Adrenal gland (tissue), 9 donors: ENCODE measurements at regions not wholly inside any gene's neighbourhood (a gene's known extent, or its start where the extent isn't known, plus 50 kb on each side); places are given as distances from the start of the nearest gene placed in this dataset.
"Not testable (repeated sequence)": the region's sequence is repeated elsewhere in the genome, so short reads cannot be mapped to it uniquely, and the experiment has no call there.

ENCODE experiments used
- DNase-seq, 7 donors: peaks; one replicate each; pipeline ENCODE4 v3.0.0-alpha.2; 2019 to 2020
- H3K27ac ChIP-seq, 5 donors: fragments of 200-600 bp; sonication (generic) in 4 of 5; 1 replicate in 3 of 5; 2 replicates in 2 of 5; pipeline versions ENCODE4 v1.5.1 to v1.8.0; 2016 to 2020; ENCODE audit warnings: mild to moderate bottlenecking in 1 of 5
- H3K27me3 ChIP-seq: fragments of 200-600 bp; 2 replicates; pipeline ENCODE4 v1.8.0; 2021
- H3K36me3 ChIP-seq, 2 donors: fragments of 200-600 bp; replicated peaks in 1 of 2; 1 replicate in 1 of 2; 2 replicates in 1 of 2; pipeline versions ENCODE4 v1.5.1 to v1.8.0; 2018 to 2022
- H3K4me1 ChIP-seq, 2 donors: fragments of 200-600 bp; replicated peaks in 1 of 2; 1 replicate in 1 of 2; 2 replicates in 1 of 2; pipeline versions ENCODE4 v1.5.1 to v1.8.0; 2018 to 2021
- H3K4me3 ChIP-seq, 4 donors: fragments of 200-600 bp; sonication (generic) in 3 of 4; one replicate each; pipeline ENCODE4 v1.5.1; 2016 to 2018
- H3K9me3 ChIP-seq, 3 donors: fragments of 200-600 bp; sonication (generic) in 1 of 3; replicated peaks in 1 of 3; 1 replicate in 2 of 3; 2 replicates in 1 of 3; pipeline versions ENCODE4 v1.5.1 to v1.8.0; 2016 to 2021
- WGBS, 4 donors: extraction: QIAGEN DNeasy Blood & Tissue Kit in 2 of 4; methylation state at CpG; one replicate each; pipeline versions ENCODE4 v1.1.5 to v1.1.7; 2013 to 2017; 5-methylcytosine and 5-hydroxymethylcytosine counted together
- intact Hi-C, 2 donors: fragments of 100-400 bp; cut with DNase I; formaldehyde crosslinking; loops; one replicate each; pipeline versions ENCODE4 v1.14.1 to v1.15.0; 2022 to 2023
- small RNA-seq, 2 donors: library from RNA; depleted of rRNA; stranded (forward); fragments of <200 nt; gene quantifications; one replicate each; pipeline ENCODE3, GENCODE V24; 2016
- donor health status: healthy with polysubstance abuse.
- donor health status: Bipolar disorder and iron deficiency.
- donor health status: DM: yes; HTN: yes; CAD: no.
- donor health status: DM: no; HTN: no; CAD: no.
- donor health status: DM: no; HTN: no; CAD: no.

DNA sequence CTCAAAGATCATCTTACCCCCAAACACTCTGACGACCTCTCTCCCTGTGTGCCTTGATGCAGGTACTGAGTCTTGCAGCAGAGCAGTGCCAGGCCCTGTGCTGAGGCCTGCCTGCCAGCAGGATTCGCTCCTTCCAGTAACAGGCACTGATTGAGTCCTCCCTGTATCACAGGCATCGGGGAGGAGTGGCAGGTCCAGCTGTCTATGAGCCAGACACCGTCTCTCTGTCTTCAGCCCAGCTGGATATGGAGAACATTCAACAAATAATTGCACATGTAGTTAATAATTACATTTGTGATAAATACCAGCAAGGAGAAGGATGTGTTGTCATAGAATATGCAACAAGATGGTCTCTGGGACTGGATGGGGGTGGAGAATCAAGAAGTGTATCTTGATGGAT, 129.1 kb downstream of the GOLGA8T start:
- H3K36me3 ChIP-seq: not testable (repeated sequence)

DNA sequence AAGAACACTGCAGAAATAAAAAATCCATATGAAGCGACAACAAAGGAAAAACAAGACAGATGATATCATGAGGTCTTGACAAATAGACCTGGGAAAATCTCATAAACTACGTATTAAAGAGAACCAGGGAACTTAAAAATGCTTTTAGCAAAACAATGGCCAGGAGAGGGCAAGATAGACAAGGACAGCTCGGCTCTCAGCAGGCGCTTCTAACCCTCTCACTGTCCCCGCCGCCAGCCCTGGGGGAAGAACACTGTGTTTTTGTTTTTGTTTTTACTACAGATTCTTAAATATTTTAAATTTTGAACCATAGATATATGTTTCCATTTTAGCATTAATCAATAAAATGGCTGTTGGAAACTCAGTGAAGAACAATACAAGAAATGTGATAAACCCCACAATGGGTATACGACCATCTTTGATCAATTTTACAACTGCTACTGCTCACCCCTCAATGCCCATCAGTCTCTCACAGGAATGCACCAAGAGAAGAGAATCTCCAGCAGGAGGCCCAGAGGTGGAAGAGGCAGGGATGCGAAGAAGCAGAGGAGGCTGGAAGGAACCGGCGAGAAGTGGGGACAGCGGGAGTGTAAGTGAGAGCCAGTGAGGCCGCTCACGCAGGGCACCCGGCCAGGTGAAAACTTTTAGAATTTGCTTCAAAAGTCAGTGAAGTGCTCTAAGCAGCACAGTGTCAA, 98.0 kb downstream of the CHRFAM7A start:
- intact Hi-C loops, H3K27me3 ChIP-seq, H3K36me3 ChIP-seq, H3K9me3 ChIP-seq, H3K4me3 ChIP-seq, H3K27ac ChIP-seq, DNase-seq, H3K4me1 ChIP-seq: not testable (repeated sequence)
- 89% methylated on average over 8 of the region's 14 CpGs; no CpG with 5 or more reads in 3 of the 4 donors for WGBS, 4 donors

More for the DNA sequence above, 129.1 kb downstream of the GOLGA8T start:
- H3K4me1 ChIP-seq, H3K27me3 ChIP-seq, H3K4me3 ChIP-seq, H3K9me3 ChIP-seq, intact Hi-C loops, H3K27ac ChIP-seq: not testable (repeated sequence)
- DNase-seq: peak in 1 of 7 donors; percentile 52
- WGBS, 4 donors: 77 to 91% (median 79%) methylated on average over 2 to 3 of the region's 4 CpGs; no CpG with 5 or more reads in 1 of the 4 donors

DNA sequence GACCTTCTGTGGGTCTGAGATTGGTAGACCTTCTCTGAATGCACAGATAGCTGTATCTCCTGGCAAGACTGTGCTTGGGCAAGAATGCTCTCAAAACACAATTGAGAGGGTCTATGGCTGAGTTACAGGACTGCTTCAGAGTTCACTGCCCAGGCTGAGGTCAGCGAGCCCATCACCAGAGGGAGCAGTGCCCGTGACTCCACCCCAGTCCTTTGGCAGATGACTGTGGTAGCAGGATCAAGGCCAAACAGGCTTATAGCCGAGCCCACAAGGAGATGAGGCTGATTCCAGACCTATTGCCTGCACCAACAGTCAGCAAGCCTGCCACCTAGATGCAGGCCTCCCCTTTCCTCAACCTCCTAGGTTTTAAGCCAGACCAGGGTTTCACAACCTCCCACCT, 89.4 kb downstream of the CHRFAM7A start:
- H3K27ac ChIP-seq, DNase-seq, H3K9me3 ChIP-seq, H3K4me1 ChIP-seq, intact Hi-C loops, H3K36me3 ChIP-seq, H3K4me3 ChIP-seq, H3K27me3 ChIP-seq: not testable (repeated sequence)
- WGBS, 4 donors: no CpG with 5 or more reads among the region's 3 CpGs

Small RNA genes lying in the stretch of these regions (small RNA-seq; reads per million reads assigned to genes)
- 0 reads per million in 2 donors for gene RNU6-17P
